ENCODE measurements at regions not wholly inside any gene's neighbourhood (a gene's known extent, or its start where the extent isn't known, plus 50 kb on each side); places are given as distances from the start of the nearest gene placed in this dataset.

- no peak for DNase-seq
These were observed 367.5 kb upstream of the GATB start for GRCh38 chr4:152128356-152128755.

GRCh38 chr4:152126238-152126637, 365.4 kb upstream of the GATB start:
- no peak for TF ChIP-seq CTCF (IDR thresholded peaks at IDR 0.05)
- ATAC-seq, result no peak
- Histone ChIP-seq H3K4me3 (no peak overlapping the region), H3K9me3 (no peaks in the 10 kb centered on the region), H3K27ac (no peak overlapping the region), H3K27me3 (ENCODE audit: low read depth) (no peaks in the 10 kb centered on the region), H3K36me3 (no peaks in the 10 kb centered on the region), H3K4me1 (no peaks in the 10 kb centered on the region)
- intact Hi-C loops (cut with DNase I), result no loop called here
- DNase-seq, result no peak

More at GRCh38 chr4:152128356-152128755, 367.5 kb upstream of the GATB start:
- H3K36me3 ChIP-seq, result no peaks in the 10 kb centered on the region
- intact Hi-C loops (cut with DNase I), result no loop called here
- no peak overlapping the region for H3K4me3 ChIP-seq
- no peak overlapping the region for H3K27ac ChIP-seq
- no peak for ATAC-seq
- H3K27me3 ChIP-seq (ENCODE audit: low read depth), result no peaks in the 10 kb centered on the region
- no peaks in the 10 kb centered on the region for H3K9me3 ChIP-seq
- no peaks in the 10 kb centered on the region for H3K4me1 ChIP-seq
- no peak for TF ChIP-seq CTCF (IDR thresholded peaks at IDR 0.05)

- Histone ChIP-seq H3K4me3 (no peak overlapping the region), H3K36me3 (no peaks in the 10 kb centered on the region), H3K27ac (no peak overlapping the region), H3K27me3 (ENCODE audit: low read depth) (no peaks in the 10 kb centered on the region), H3K4me1 (peaks cover 12% of the 10 kb centered on the region), H3K9me3 (no peaks in the 10 kb centered on the region)
- DNase-seq (no peak), ATAC-seq (no peak)
- intact Hi-C loops (cut with DNase I), result no loop called here
- no peak for TF ChIP-seq CTCF (IDR thresholded peaks at IDR 0.05)
These were observed 358.2 kb upstream of the GATB start for GRCh38 chr4:152118819-152119553.

GRCh38 chr4:152117933-152118507, 357.2 kb upstream of the GATB start:
- Histone ChIP-seq H3K4me1 (peaks cover 12% of the 10 kb centered on the region), H3K9me3 (no peaks in the 10 kb centered on the region), H3K27ac (no peak overlapping the region), H3K27me3 (ENCODE audit: low read depth) (no peaks in the 10 kb centered on the region), H3K4me3 (no peak overlapping the region), H3K36me3 (no peaks in the 10 kb centered on the region)
- no peak for TF ChIP-seq CTCF (IDR thresholded peaks at IDR 0.05)
- intact Hi-C loops (cut with DNase I), result no loop called here
- DNase-seq, result no peak
- no peak for ATAC-seq

GRCh38 chr4:152117520-152117919, 356.7 kb upstream of the GATB start:
- ATAC-seq, result no peak
- DNase-seq, result no peak
- Histone ChIP-seq H3K9me3 (no peaks in the 10 kb centered on the region), H3K27me3 (ENCODE audit: low read depth) (no peaks in the 10 kb centered on the region), H3K4me3 (no peak overlapping the region), H3K4me1 (peaks cover 12% of the 10 kb centered on the region), H3K36me3 (no peaks in the 10 kb centered on the region), H3K27ac (no peak overlapping the region)
- intact Hi-C loops (cut with DNase I), result no loop called here
- no peak for TF ChIP-seq CTCF (IDR thresholded peaks at IDR 0.05)
